HEK293T (cell line): ENCODE measurements at regions not wholly inside any gene's neighbourhood (a gene's known extent, or its start where the extent isn't known, plus 50 kb on each side); places are given as distances from the start of the nearest gene placed in this dataset.

Experiments used
- CTCF ChIA-PET: fragments of 350-600 bp; formaldehyde crosslinking; extraction: SDS; loops from one replicate; lab custom pipeline; 2021; ENCODE audit warnings: antibody characterized with exemption, inconsistent platforms; lab: Yijun Ruan, JAX
- POLR2A ChIA-PET: fragments of 350-600 bp; formaldehyde crosslinking; extraction: SDS; loops from one replicate; lab custom pipeline; 2020; ENCODE audit warnings: antibody characterized with exemption, inconsistent platforms; lab: Yijun Ruan, JAX
- DNase-seq: peaks from one replicate; pipeline ENCODE4 v3.0.0; 2012; ENCODE audit warnings: mixed read lengths; ENCODE audit errors: extremely low spot score
- ARNT ChIP-seq: fragments of 450-650 bp; IDR thresholded peaks from 2 replicates; pipeline ENCODE4 v1.6.1; 2017; ENCODE audit warnings: mild to moderate bottlenecking
- BHLHE40 ChIP-seq: fragments of 450-650 bp; IDR thresholded peaks from 2 replicates; pipeline ENCODE4 v1.6.1; 2016; ENCODE audit warnings: mild to moderate bottlenecking, moderate library complexity, borderline replicate concordance
- CTBP1 ChIP-seq: fragments of 450-650 bp; IDR thresholded peaks from 2 replicates; pipeline ENCODE4 v1.6.1; 2016; ENCODE audit warnings: borderline replicate concordance
- ELF4 ChIP-seq: fragments of 450-650 bp; IDR thresholded peaks from 2 replicates; pipeline ENCODE4 v1.6.1; 2017; ENCODE audit warnings: antibody characterized with exemption
- FOXA1 ChIP-seq: fragments of 450-650 bp; IDR thresholded peaks from 2 replicates; pipeline ENCODE4 v1.6.1; 2016; ENCODE audit warnings: mild to moderate bottlenecking
- FOXK2 ChIP-seq: fragments of 450-650 bp; IDR thresholded peaks from 2 replicates; pipeline ENCODE4 v1.6.1; 2016; ENCODE audit warnings: mild to moderate bottlenecking
- FOXM1 ChIP-seq: fragments of 450-650 bp; IDR thresholded peaks from 2 replicates; pipeline ENCODE4 v1.6.1; 2017; ENCODE audit warnings: mild to moderate bottlenecking, borderline replicate concordance
- HDGF ChIP-seq: fragments of 450-650 bp; IDR thresholded peaks from 2 replicates; pipeline ENCODE4 v1.6.1; 2017; ENCODE audit warnings: antibody characterized with exemption, borderline replicate concordance
- L3MBTL2 ChIP-seq: fragments of 450-650 bp; conservative IDR thresholded peaks from 2 replicates; pipeline ENCODE4 v1.6.1; 2016; ENCODE audit warnings: mild to moderate bottlenecking
- LEF1 ChIP-seq: fragments of 450-650 bp; IDR thresholded peaks from 2 replicates; pipeline ENCODE4 v1.6.1; 2017; ENCODE audit warnings: mild to moderate bottlenecking, borderline replicate concordance
- NFRKB ChIP-seq: fragments of 450-650 bp; IDR thresholded peaks from 2 replicates; pipeline ENCODE4 v1.6.1; 2016; ENCODE audit warnings: mild to moderate bottlenecking, moderate library complexity
- SP1 ChIP-seq: fragments of 450-650 bp; IDR thresholded peaks from 2 replicates; pipeline ENCODE4 v1.6.1; 2017
- SUZ12 ChIP-seq: fragments of 450-650 bp; IDR thresholded peaks from 2 replicates; pipeline ENCODE4 v1.6.1; 2016; ENCODE audit warnings: mild to moderate bottlenecking
- TARDBP ChIP-seq: fragments of 450-650 bp; IDR thresholded peaks from 2 replicates; pipeline ENCODE4 v1.6.1; 2016
- ZNF384 ChIP-seq: fragments of 450-650 bp; IDR thresholded peaks from 2 replicates; pipeline ENCODE4 v1.6.1; 2016
- TF ChIP-seq, protein P1 (sequence below): fragments of 450-650 bp; IDR thresholded peaks from 2 replicates; pipeline ENCODE4 v1.6.1; 2016

DNA sequence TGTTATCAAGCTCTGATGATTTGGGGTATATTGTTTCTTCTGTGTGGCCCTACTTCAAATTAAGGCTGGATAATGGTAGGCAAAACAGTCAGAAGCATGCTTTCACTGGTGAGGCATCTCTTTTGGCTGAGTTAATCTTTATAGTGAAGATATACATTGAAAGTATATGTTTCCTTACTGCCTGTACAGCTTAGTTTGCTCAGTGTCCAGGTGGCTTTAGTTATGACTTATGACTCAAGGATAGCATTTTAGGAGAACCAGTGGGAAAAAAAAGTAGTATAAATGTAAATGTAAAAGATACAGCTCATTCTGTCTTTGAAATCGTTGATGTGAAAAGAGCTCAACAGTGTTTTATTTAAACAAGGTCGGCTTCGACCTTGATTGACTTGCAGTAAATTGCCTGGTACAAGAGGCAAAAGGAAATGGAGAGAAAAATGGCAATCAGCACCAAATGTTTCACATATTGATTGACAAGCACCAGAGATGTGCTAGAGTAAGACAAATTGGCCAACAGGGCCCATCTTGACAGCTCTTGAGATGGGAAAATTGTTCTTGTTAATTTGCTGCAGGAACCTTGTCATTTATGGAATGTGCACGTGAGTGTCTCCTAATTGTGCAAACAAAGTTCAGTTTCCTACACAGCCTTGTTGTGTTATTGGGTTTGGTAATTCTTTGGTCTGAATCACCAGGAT lies 447.4 kb upstream of the WWC1 start:
- no peak for DNase-seq
- POLR2A ChIA-PET = no interaction called here
- TF ChIP-seq SP1 = no peak
- TF ChIP-seq HDGF = no peak
- TF ChIP-seq ARNT = no peak
- TF ChIP-seq TARDBP = no peak
- no peak for TF ChIP-seq L3MBTL2
- no peak for TF ChIP-seq BHLHE40
- no peak for TF ChIP-seq ELF4
- no peak for TF ChIP-seq FOXK2
- TF ChIP-seq CTBP1 = no peak
- no peak for TF ChIP-seq ZNF384
- TF ChIP-seq FOXM1 = no peak
- no peak for TF ChIP-seq LEF1
- TF ChIP-seq FOXA1 = no peak
- TF ChIP-seq NFRKB = no peak
- no peak for TF ChIP-seq SUZ12
- TF ChIP-seq, protein P1, sequence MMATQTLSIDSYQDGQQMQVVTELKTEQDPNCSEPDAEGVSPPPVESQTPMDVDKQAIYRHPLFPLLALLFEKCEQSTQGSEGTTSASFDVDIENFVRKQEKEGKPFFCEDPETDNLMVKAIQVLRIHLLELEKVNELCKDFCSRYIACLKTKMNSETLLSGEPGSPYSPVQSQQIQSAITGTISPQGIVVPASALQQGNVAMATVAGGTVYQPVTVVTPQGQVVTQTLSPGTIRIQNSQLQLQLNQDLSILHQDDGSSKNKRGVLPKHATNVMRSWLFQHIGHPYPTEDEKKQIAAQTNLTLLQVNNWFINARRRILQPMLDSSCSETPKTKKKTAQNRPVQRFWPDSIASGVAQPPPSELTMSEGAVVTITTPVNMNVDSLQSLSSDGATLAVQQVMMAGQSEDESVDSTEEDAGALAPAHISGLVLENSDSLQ = no peak
- CTCF ChIA-PET = no interaction called here

DNA sequence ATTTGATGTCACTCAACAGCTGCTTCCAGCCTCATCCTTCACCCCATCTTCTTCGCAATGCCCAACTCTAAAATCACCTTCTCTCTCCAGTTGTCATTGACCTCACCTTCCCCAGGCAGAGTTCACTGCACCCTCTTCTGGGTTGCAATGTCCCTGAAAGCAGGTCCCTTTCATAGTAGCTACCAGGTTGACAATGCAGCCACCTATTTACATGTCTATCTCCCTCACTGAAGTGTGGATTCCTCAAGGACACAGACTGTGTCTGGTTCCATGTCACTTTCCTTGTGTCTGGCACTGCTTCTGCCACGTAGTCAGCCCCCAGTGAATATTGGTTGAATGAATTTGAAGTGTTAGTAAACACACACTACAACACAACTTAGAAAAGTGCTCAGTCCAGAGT lies 445.5 kb upstream of the WWC1 start:
- TF ChIP-seq L3MBTL2 (no peak), ZNF384 (no peak), NFRKB (no peak), SUZ12 (no peak), FOXA1 (no peak)
- CTCF ChIA-PET = no interaction called here
- DNase-seq = no peak
- POLR2A ChIA-PET = no interaction called here

DNA sequence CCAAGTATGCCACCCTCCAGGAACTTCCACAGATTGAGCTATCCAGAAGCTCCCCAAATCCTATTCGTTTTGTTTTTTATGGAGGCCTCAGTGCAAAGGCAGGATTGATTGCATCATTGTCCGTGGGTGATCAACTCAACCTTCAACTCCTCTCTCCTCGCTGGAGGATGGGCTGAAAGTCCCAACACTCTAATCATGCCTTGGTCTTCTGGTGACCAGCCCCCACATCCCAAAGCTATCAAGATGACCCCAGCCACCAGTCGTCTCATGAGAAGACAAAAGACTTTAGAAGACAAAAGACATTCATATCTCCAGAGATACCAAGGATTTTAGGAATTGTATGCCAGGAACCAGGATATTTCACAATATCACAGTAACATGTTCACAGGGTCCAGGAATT lies 441.6 kb upstream of the WWC1 start:
- no peak for DNase-seq
- ChIA-PET CTCF (no interaction called here), POLR2A (no interaction called here)
- TF ChIP-seq TARDBP = no peak
- no peak for TF ChIP-seq SUZ12
- TF ChIP-seq ZNF384 = no peak

DNA sequence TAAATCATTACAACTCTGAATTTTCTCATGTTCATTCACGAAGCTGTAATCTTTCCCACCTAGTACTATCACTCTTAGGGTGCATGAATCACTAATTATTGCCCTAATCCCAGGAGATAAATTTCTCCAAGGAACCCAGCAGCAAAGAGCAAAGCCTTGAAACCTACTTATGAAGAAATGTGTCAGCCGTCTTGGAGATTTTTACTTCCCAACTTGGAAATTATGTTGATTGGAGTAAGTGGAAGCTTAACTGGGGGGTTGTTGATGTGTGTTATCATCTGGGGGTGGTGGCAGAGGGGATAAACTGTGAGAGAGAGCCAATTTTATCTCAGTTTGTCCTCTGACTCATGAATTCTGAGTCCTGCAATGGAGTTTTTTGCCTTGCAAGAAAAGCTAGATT lies 440.5 kb upstream of the WWC1 start:
- POLR2A ChIA-PET = no interaction called here
- CTCF ChIA-PET = no interaction called here
- TF ChIP-seq SP1 (no peak), ZNF384 (no peak), LEF1 (no peak), FOXM1 (no peak), NFRKB (no peak), FOXK2 (no peak), ARNT (no peak), L3MBTL2 (no peak)
- TF ChIP-seq, protein P1 = no peak
- DNase-seq = no peak

DNA sequence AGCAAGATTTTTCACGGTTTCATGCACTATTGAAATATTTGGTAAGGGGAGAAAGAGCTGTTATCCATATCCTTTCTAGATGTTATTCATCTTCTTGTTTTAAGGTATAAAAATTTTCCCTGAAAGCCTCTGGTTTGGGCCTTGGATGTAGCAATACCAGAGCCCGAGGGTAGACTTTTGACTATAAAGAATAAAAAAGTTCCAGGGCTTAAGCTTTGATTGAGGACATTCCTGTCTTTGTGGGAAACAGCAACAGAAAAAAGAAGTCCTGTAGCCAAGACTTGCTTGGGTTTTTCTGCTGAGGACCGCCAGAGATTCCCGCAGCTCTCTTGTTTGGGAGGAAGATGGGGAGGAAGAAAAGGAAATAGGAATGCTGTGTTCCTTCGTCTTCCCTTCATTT lies 440.0 kb upstream of the WWC1 start:
- POLR2A ChIA-PET = no interaction called here
- DNase-seq = no peak
- CTCF ChIA-PET = no interaction called here
- TF ChIP-seq SP1 (no peak), L3MBTL2 (no peak), NFRKB (no peak), HDGF (no peak), FOXA1 (no peak)

DNA sequence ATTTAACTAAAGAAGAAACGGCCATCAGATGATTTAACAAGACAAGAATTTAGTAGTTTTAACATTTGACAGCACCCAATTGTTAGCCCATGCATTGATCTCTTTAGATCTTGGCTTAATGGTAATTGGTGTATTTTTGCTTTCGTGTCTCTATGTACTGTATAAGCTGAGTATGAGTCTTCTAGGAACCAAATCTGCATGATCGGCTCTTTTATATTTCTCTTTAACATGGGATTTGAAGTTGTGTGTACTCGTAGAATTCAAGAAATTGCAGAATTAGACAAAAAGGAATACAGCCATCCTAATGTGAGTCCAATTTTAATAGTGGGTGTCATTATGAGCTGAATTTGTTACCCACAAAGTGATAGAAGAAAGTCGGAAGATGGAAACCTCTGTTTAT lies 438.9 kb upstream of the WWC1 start:
- ChIA-PET POLR2A (no interaction called here), CTCF (no interaction called here)
- TF ChIP-seq HDGF (no peak), FOXK2 (no peak), BHLHE40 (no peak), ARNT (no peak), FOXA1 (no peak), LEF1 (no peak)
- DNase-seq = no peak

DNA sequence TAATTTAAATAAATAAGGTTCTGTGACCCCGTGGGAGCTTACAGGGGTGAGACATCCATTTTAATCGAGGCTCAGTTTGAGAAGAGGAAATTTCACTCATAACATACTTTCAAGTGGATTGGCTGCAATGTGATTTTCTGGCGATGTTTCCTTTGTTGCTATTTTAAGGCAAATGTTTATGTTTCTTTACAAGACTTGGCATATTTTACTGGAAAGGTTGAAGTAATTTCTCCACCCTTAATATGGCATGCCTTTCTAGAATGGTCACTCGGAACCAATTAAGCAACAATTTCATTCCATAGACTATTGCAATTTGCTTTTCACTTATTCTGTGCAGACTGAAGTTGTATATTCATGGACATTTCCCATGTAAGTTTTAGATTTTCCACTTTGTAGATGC lies 438.0 kb upstream of the WWC1 start:
- ChIA-PET POLR2A (no interaction called here), CTCF (no interaction called here)
- no peak for DNase-seq
- TF ChIP-seq ELF4 (no peak), BHLHE40 (no peak), LEF1 (no peak), ZNF384 (no peak), ARNT (no peak), SP1 (no peak), TARDBP (no peak), NFRKB (no peak), FOXA1 (no peak), HDGF (no peak), CTBP1 (no peak), SUZ12 (no peak), FOXK2 (no peak), FOXM1 (no peak), L3MBTL2 (no peak)
- TF ChIP-seq, protein P1 = no peak
